HepG2 (cell line): ENCODE measurements at regions not wholly inside any gene's neighbourhood (a gene's known extent, or its start where the extent isn't known, plus 50 kb on each side); places are given as distances from the start of the nearest gene placed in this dataset.

Experiments
- ATAC-seq: fragments of 200-7000 bp; cut with Tn5 transposase; 3 replicates; pipeline ENCODE4 v1.9.1; 2020; ENCODE audit warnings: mild to moderate bottlenecking, moderate library complexity
- BruUV-seq: library from RNA; stranded (reverse); fragments of 400-500 nt; replicated peaks from 2 replicates; lab custom pipeline; 2021; lab: Mats Ljungman, UMichigan
- CTCF ChIA-PET: fragments of 300-600 bp; formaldehyde crosslinking; extraction: SDS; loops from one replicate; lab custom pipeline; 2021; ENCODE audit warnings: low total read pairs, inconsistent platforms, low intra/inter-chr PET ratio; lab: Yijun Ruan, JAX
- POLR2A ChIA-PET: fragments of 350-600 bp; sonication (Branson Sonifier 250); formaldehyde crosslinking; loops from one replicate; lab custom pipeline; 2020; ENCODE audit warnings: antibody characterized with exemption, inconsistent platforms; lab: Yijun Ruan, JAX
- DNase-seq: peaks from one replicate; pipeline ENCODE4 v3.0.0-alpha.2; 2015; ENCODE audit warnings: low spot score
- FAIRE-seq: peaks from 3 replicates; lab custom pipeline; 2011; peaks lifted over from hg19 to GRCh38; lab: Jason Lieb, UNC
- H2AFZ ChIP-seq: one replicate; pipeline ENCODE4 v1.6.1; 2011; ENCODE audit warnings: low read length, inconsistent platforms
- H3K27ac ChIP-seq: fragments of 300-600 bp; 3 replicates; pipeline ENCODE4 v1.8.0; 2011; ENCODE audit warnings: mixed run types, mild to moderate bottlenecking, mixed read lengths, low read length, inconsistent platforms; ENCODE audit not compliant: insufficient read depth; ENCODE audit errors: extremely low read length
- H3K27me3 ChIP-seq, 2 experiments: fragments of 200-600 bp in 1 of 2; 2 replicates in 1 of 2; 3 replicates in 1 of 2; pipeline versions ENCODE4 v1.6.0 to v1.8.0; 2011; ENCODE audit warnings: low read length in 2 of 2, mild to moderate bottlenecking in 2 of 2, moderate library complexity in 2 of 2, inconsistent platforms in 1 of 2; ENCODE audit not compliant: insufficient read depth in 2 of 2, control insufficient read depth in 1 of 2
- H3K36me3 ChIP-seq, 2 experiments: fragments of 200-600 bp in 1 of 2; replicated peaks in 1 of 2; 2 replicates in 1 of 2; 3 replicates in 1 of 2; pipeline versions ENCODE4 v1.5.1 to v1.8.0; 2011; ENCODE audit warnings: low read length in 2 of 2, inconsistent platforms in 1 of 2; ENCODE audit not compliant: insufficient read depth in 2 of 2, control insufficient read depth in 1 of 2
- H3K4me1 ChIP-seq: 2 replicates; pipeline ENCODE4 v1.5.1; 2012; ENCODE audit warnings: low read length, inconsistent platforms; ENCODE audit not compliant: insufficient read depth
- H3K4me2 ChIP-seq: 2 replicates; pipeline ENCODE4 v1.6.0; 2011; ENCODE audit warnings: low read depth, low read length, inconsistent platforms
- H3K4me3 ChIP-seq, 3 experiments: fragments of 200-600 bp in 1 of 3; sonication (generic), shearing (Covaris generic) in 1 of 3; replicated peaks in 1 of 3; 2 replicates each; pipeline ENCODE4 v1.5.1; 2011 to 2016; ENCODE audit warnings: low read length in 3 of 3, inconsistent platforms in 2 of 3, low read depth in 2 of 3, mild to moderate bottlenecking in 2 of 3, control low read depth in 1 of 3, mixed read lengths in 1 of 3; ENCODE audit not compliant: insufficient read depth in 1 of 3
- H3K79me2 ChIP-seq: one replicate; pipeline ENCODE4 v1.6.1; 2011; ENCODE audit warnings: low read length, inconsistent platforms; ENCODE audit not compliant: insufficient read depth
- H3K9ac ChIP-seq: 2 replicates; pipeline ENCODE4 v1.6.0; 2011; ENCODE audit warnings: mild to moderate bottlenecking, low read depth, low read length, inconsistent platforms; ENCODE audit not compliant: insufficient read depth
- H3K9me3 ChIP-seq: 2 replicates; pipeline ENCODE4 v1.5.1; 2012; ENCODE audit warnings: mild to moderate bottlenecking, low read length
- H4K20me1 ChIP-seq: 2 replicates; pipeline ENCODE4 v1.6.0; 2011; ENCODE audit warnings: inconsistent platforms, mild to moderate bottlenecking, low read length, moderate library complexity; ENCODE audit not compliant: insufficient read depth
- BRCA1 ChIP-seq: sonication (generic); formaldehyde crosslinking; IDR thresholded peaks from 2 replicates; pipeline ENCODE4 v1.4.0; 2020; ENCODE audit warnings: missing genetic modification reagents
- DNMT3B ChIP-seq: conservative IDR thresholded peaks from 2 replicates; pipeline ENCODE4 v1.6.1; 2016; ENCODE audit warnings: missing biosample characterization, control low read depth
- FLYWCH1 ChIP-seq: sonication (generic); formaldehyde crosslinking; IDR thresholded peaks from 2 replicates; pipeline ENCODE4 v1.8.1; 2023; ENCODE audit warnings: mild to moderate bottlenecking, missing genetic modification reagents
- HMG20B ChIP-seq: conservative IDR thresholded peaks from 2 replicates; pipeline ENCODE4 v1.6.1; 2016; ENCODE audit warnings: missing genetic modification reagents, missing compliant biosample characterization
- HOXA3 ChIP-seq: sonication (generic); formaldehyde crosslinking; IDR thresholded peaks from 2 replicates; pipeline ENCODE4 v1.5.0; 2020; ENCODE audit warnings: missing genetic modification reagents
- NCOA5 ChIP-seq: sonication (generic); formaldehyde crosslinking; IDR thresholded peaks from 2 replicates; pipeline ENCODE4 v1.4.0; 2020; ENCODE audit warnings: missing genetic modification reagents
- NFE2L1 ChIP-seq: sonication (generic); formaldehyde crosslinking; IDR thresholded peaks from 2 replicates; pipeline ENCODE4 v1.4.0; 2020; ENCODE audit warnings: missing genetic modification reagents, mild to moderate bottlenecking, borderline replicate concordance
- RBFOX2 ChIP-seq: fragments of 200-400 bp; formaldehyde crosslinking; IDR thresholded peaks from 2 replicates; pipeline ENCODE4 v1.6.1; 2017; ENCODE audit warnings: low read depth, mild to moderate bottlenecking, low read length
- RFX5 ChIP-seq: IDR thresholded peaks from 2 replicates; pipeline ENCODE4 v1.6.1; 2011; ENCODE audit warnings: low read depth, low read length, improper control_type of control experiment
- RFXANK ChIP-seq: IDR thresholded peaks from 2 replicates; pipeline ENCODE4 v1.6.1; 2016
- SALL2 ChIP-seq: sonication (generic); formaldehyde crosslinking; IDR thresholded peaks from 2 replicates; pipeline ENCODE4 v1.8.1; 2023; ENCODE audit warnings: mild to moderate bottlenecking, missing genetic modification reagents, inconsistent platforms
- TCF7 ChIP-seq: sonication (generic); IDR thresholded peaks from 2 replicates; pipeline ENCODE4 v1.6.1; 2016; ENCODE audit warnings: antibody characterized with exemption, low read depth
- TCF7L2 ChIP-seq: IDR thresholded peaks from 2 replicates; pipeline ENCODE4 v1.6.1; 2011; ENCODE audit warnings: mild to moderate bottlenecking, low read depth, low read length, moderate library complexity
- ZNF101 ChIP-seq: sonication (generic); formaldehyde crosslinking; IDR thresholded peaks from 2 replicates; pipeline ENCODE4 v1.4.0; 2020; ENCODE audit warnings: mild to moderate bottlenecking, low read depth, missing genetic modification reagents, borderline replicate concordance
- ZNF282 ChIP-seq: fragments of 450-650 bp; IDR thresholded peaks from 2 replicates; pipeline ENCODE4 v1.6.1; 2018; ENCODE audit not compliant: partially characterized antibody
- ZNF564 ChIP-seq: sonication (generic); formaldehyde crosslinking; IDR thresholded peaks from 2 replicates; pipeline ENCODE4 v1.8.1; 2023; ENCODE audit warnings: mild to moderate bottlenecking, missing genetic modification reagents
- ZSCAN20 ChIP-seq: sonication (generic); formaldehyde crosslinking; IDR thresholded peaks from 2 replicates; pipeline ENCODE4 v1.4.0; 2020; ENCODE audit warnings: missing genetic modification reagents, mild to moderate bottlenecking, borderline replicate concordance
- WGBS: methylation state at CpG from one replicate; pipeline ENCODE4 v1.1.6; 2017; ENCODE audit warnings: low lambda C conversion rate; 5-methylcytosine and 5-hydroxymethylcytosine counted together
- in situ Hi-C: cut with HindIII; loops from 2 replicates; pipeline ENCODE4 v1.10.0; 2017; ENCODE audit warnings: low pct_unique_long_range_greater_than_20kb; ENCODE audit not compliant: extremely low pct_ligation_motif_present
- intact Hi-C: fragments of 100-400 bp; cut with micrococcal nuclease; formaldehyde crosslinking; loops from one replicate; pipeline ENCODE4 v1.10.0; 2022; ENCODE audit not compliant: unreplicated experiment

DNA sequence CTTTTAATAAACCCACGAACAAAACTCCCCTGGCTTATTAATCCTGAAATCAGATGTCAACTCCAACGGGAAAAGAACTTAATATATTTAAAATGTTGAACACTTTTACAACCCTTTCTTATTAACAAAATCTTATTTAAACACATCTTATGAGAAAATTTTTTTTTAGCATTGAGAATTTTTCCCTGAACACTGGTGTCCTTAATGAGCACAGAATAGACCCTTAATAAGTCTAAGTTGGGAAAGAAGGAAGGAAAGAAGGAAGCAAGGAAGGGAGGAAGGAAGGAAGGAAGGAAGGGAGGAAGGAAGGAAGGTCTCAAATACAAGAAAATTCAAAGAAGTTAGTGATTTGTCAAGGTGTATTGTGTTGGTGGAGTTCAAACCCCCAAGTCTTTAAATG is 129.2 kb upstream of the COL1A2 start:
- whole genome bisulfite sequencing, result 0% methylated on average over 2 of the region's 2 CpGs
- in situ Hi-C loops (no loop called here), intact Hi-C loops (no loop called here)
- DNase-seq (no peak), FAIRE-seq (no peak), ATAC-seq (no peak)
- peaks cover 0 to 4% of the 10 kb centered on the region in 2 experiments; a peak in 1 of 5 replicates for H3K27me3 ChIP-seq
- CTCF ChIA-PET, result no interaction called here
- no peaks in the 10 kb centered on the region for H4K20me1 ChIP-seq
- H3K79me2 ChIP-seq, result no peaks in the 10 kb centered on the region
- H3K4me2 ChIP-seq, result no peak overlapping the region
- no peak for TF ChIP-seq ZSCAN20
- no peak for TF ChIP-seq NFE2L1 (CRISPR knock-in tag)
- TF ChIP-seq HOXA3 (CRISPR knock-in tag), result no peak
- no peak for TF ChIP-seq RFXANK (CRISPR knock-in tag)
- TF ChIP-seq NCOA5 (CRISPR knock-in tag), result no peak
- no peak for TF ChIP-seq BRCA1 (CRISPR knock-in tag)
- TF ChIP-seq ZNF101 (CRISPR knock-in tag), result no peak
- no peak for TF ChIP-seq TCF7L2
- TF ChIP-seq ZNF564, result no peak
- TF ChIP-seq RFX5, result no peak
- TF ChIP-seq DNMT3B, result no peak
- TF ChIP-seq RBFOX2, result no peak
- no peak for TF ChIP-seq TCF7
- TF ChIP-seq FLYWCH1 (CRISPR knock-in tag), result no peak
- TF ChIP-seq ZNF282, result no peak
- TF ChIP-seq HMG20B (CRISPR knock-in tag), result no peak
- no peak for TF ChIP-seq SALL2 (CRISPR knock-in tag)
- H3K4me1 ChIP-seq, result no peaks in the 10 kb centered on the region
- BruUV-seq, result no TSS peak
- no peaks in the 10 kb centered on the region for H3K36me3 ChIP-seq
- no peak overlapping the region for H2AFZ ChIP-seq
- H3K9ac ChIP-seq, result no peak overlapping the region
- H3K4me3 ChIP-seq, result no peak overlapping the region
- no peak overlapping the region for H3K27ac ChIP-seq
- H3K9me3 ChIP-seq, result no peaks in the 10 kb centered on the region
- POLR2A ChIA-PET, result no interaction called here
